IgD-negative memory B cell (primary cell): ENCODE measurements at regions not wholly inside any gene's neighbourhood (a gene's known extent, or its start where the extent isn't known, plus 50 kb on each side); places are given as distances from the start of the nearest gene placed in this dataset.

Source experiments
- H3K27ac Mint-ChIP-seq, 3 donors: one replicate each; pipeline ENCODE4 v1.8.0; 2020 to 2022; ENCODE audit warnings: mild to moderate bottlenecking in 3 of 3, mixed read lengths in 3 of 3, moderate library complexity in 1 of 3
- H3K27me3 Mint-ChIP-seq: one replicate; pipeline ENCODE4 v1.8.0; 2021; ENCODE audit warnings: mixed read lengths
- H3K36me3 Mint-ChIP-seq: one replicate; pipeline ENCODE4 v1.8.0; 2020; ENCODE audit warnings: mild to moderate bottlenecking, mixed read lengths
- H3K4me1 Mint-ChIP-seq, 3 donors: one replicate each; pipeline ENCODE4 v1.8.0; 2020 to 2022; ENCODE audit warnings: mixed read lengths in 3 of 3, mild to moderate bottlenecking in 1 of 3
- H3K4me3 Mint-ChIP-seq, 4 donors: one replicate each; pipeline ENCODE4 v1.8.0; 2020 to 2022; ENCODE audit warnings: mild to moderate bottlenecking in 4 of 4, mixed read lengths in 4 of 4, moderate library complexity in 3 of 4
- H3K9me3 Mint-ChIP-seq, 3 donors: one replicate each; pipeline ENCODE4 v1.8.0; 2020 to 2021; ENCODE audit warnings: mixed read lengths in 3 of 3, mild to moderate bottlenecking in 1 of 3

DNA sequence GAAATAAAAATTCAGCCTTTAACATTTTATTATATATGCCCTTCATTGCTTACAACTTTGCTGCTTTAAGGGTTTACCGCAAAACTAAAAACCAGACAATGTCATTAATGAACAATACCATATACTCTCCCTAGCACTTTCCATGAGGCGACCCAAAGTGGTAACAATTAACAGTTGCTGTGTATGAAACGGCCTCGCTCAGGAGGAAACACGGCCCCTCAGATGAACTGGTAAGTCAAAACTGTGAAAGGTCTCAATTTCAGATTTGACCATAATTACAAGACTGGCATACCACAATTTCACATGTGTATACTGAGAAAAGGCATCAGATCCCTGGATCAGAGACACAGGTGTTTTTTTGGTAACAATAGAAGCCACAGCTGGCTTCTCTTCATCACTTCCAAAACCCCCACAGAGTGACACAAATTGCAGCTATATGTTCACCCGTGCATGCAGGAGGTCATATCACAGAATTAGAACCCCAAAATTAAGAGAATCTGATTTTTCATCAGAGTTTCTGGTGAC lies 611.9 kb upstream of the ADAMTS5 start:
- peaks cover 0 to 3% (median 2%) of the 10 kb centered on the region in 3 donors for H3K9me3 Mint-ChIP-seq
- no peaks in the 10 kb centered on the region for H3K27me3 Mint-ChIP-seq
- no peak overlapping the region for H3K27ac Mint-ChIP-seq
- no peaks in the 10 kb centered on the region for H3K36me3 Mint-ChIP-seq
- H3K4me1 Mint-ChIP-seq: no peaks in the 10 kb centered on the region
- H3K4me3 Mint-ChIP-seq: no peak overlapping the region

DNA sequence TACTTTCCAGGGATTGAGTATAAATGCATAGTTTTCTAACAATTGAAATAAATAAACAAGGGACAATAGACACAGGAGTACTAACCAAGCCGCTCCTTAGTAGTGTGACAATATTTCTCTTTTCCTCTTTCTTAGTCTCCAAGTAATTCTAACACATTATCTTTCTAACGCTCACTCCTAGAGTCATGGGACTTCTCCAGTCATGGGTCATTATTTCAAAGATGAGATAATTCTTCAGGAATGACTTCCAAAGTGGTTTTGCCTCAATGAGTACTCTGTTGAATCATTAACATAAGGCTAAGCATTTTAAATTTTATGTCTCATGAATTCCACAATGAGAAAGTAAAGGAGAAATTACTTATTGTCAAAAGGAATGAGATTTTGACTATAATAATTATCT lies 605.8 kb upstream of the ADAMTS5 start:
- no peaks in the 10 kb centered on the region for H3K27me3 Mint-ChIP-seq
- peaks cover 0 to 3% (median 2%) of the 10 kb centered on the region in 3 donors for H3K9me3 Mint-ChIP-seq
- no peak overlapping the region for H3K4me3 Mint-ChIP-seq
- H3K36me3 Mint-ChIP-seq: no peaks in the 10 kb centered on the region
- no peaks in the 10 kb centered on the region for H3K4me1 Mint-ChIP-seq
- no peak overlapping the region for H3K27ac Mint-ChIP-seq

DNA sequence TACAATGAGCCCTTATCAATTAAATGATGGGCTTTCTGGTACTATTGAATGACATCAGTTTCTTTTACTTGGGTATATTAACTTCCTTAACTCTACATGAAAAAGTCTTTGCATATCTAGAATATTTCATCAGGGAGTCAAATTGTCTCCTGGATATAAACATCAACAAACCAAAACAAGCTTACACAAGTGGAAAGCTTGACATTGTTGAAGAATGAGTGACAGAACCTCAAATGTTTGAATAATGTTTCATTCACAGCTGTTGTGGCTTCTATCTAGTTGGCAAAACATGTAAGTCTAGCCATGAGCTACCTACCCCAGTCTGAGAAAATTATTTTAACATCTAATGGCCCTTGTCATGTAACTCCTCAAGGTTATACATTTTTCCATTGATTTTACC lies 604.8 kb upstream of the ADAMTS5 start:
- no peaks in the 10 kb centered on the region for H3K36me3 Mint-ChIP-seq
- no peaks in the 10 kb centered on the region for H3K4me1 Mint-ChIP-seq
- H3K9me3 Mint-ChIP-seq: peaks cover 0 to 3% (median 2%) of the 10 kb centered on the region in 3 donors
- H3K27ac Mint-ChIP-seq: no peak overlapping the region
- H3K27me3 Mint-ChIP-seq: no peaks in the 10 kb centered on the region
- H3K4me3 Mint-ChIP-seq: no peak overlapping the region

DNA sequence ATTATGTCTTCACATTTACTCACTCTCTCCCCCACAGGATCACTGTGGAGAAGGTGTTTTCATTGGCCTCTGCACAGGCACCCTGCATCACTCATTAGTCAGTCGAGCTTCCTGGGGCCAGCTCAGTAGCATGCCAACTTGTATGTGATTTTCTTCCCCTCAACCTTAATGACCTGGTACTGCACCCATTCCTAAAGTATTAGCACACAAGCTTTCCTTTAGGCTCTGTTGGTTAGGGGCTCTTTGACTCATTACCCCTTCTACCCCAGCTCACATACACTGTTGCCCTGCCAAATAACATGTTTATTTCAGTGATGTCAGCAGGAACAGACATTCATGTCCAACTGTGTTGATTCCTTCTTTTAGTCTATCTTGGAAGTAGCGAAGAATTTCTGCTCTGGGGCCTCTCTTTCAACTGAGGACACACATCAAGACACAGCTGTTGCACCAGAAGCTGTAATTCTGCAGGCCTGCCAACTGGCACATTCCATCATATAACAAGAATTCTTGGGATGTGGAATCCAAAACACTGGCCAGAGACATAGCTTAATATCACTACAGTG lies 603.5 kb upstream of the ADAMTS5 start:
- H3K4me3 Mint-ChIP-seq: no peak overlapping the region
- peaks cover 0 to 3% (median 2%) of the 10 kb centered on the region in 3 donors for H3K9me3 Mint-ChIP-seq
- no peak overlapping the region for H3K27ac Mint-ChIP-seq
- no peaks in the 10 kb centered on the region for H3K4me1 Mint-ChIP-seq
- no peaks in the 10 kb centered on the region for H3K27me3 Mint-ChIP-seq
- H3K36me3 Mint-ChIP-seq: no peaks in the 10 kb centered on the region

DNA sequence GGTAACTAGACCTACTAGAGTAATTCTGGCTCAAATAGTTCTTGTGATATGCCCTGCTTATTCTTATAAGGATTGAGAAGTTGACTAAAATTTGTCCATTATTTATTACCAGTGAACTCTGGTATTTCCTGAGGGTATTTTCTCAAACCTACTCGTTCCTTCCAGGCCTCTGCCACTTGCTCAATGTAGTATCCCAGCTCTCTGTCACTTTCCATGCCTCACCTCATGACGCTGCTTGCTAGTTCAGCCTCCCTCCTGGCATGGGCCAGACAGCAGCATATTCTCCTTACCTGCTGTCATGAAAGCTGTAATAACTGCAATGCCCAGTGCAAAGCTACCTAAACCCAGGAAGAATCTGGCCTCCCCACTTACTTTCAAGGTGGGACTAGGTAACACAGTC lies 602.9 kb upstream of the ADAMTS5 start:
- H3K36me3 Mint-ChIP-seq: no peaks in the 10 kb centered on the region
- no peak overlapping the region for H3K27ac Mint-ChIP-seq
- no peaks in the 10 kb centered on the region for H3K4me1 Mint-ChIP-seq
- no peaks in the 10 kb centered on the region for H3K27me3 Mint-ChIP-seq
- peaks cover 0 to 3% (median 2%) of the 10 kb centered on the region in 3 donors for H3K9me3 Mint-ChIP-seq
- H3K4me3 Mint-ChIP-seq: no peak overlapping the region

DNA sequence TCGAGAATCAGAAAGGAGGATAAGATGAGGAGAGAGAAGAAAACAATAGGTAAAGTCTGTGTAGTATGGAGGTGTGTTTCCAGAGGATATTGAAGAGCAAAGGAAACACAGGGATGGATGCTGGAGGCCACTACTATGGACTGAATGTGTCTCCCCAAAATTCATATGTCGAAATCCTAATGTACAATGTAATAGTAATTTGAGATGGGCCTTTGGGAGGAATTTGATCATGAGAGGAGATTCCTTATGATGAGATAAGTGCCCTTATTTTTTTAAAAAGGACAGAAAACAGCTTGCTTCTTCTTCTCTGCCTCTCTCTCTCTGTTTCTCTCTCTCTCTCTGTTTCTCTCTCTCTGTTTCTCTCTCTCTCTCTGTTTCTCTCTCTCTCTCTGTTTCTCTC lies 602.2 kb upstream of the ADAMTS5 start:
- no peak overlapping the region for H3K27ac Mint-ChIP-seq
- peaks cover 0 to under 1% (median 0%) of the 10 kb centered on the region in 3 donors for H3K9me3 Mint-ChIP-seq
- H3K36me3 Mint-ChIP-seq: no peaks in the 10 kb centered on the region
- no peaks in the 10 kb centered on the region for H3K4me1 Mint-ChIP-seq
- no peaks in the 10 kb centered on the region for H3K27me3 Mint-ChIP-seq
- H3K4me3 Mint-ChIP-seq: no peak overlapping the region

DNA sequence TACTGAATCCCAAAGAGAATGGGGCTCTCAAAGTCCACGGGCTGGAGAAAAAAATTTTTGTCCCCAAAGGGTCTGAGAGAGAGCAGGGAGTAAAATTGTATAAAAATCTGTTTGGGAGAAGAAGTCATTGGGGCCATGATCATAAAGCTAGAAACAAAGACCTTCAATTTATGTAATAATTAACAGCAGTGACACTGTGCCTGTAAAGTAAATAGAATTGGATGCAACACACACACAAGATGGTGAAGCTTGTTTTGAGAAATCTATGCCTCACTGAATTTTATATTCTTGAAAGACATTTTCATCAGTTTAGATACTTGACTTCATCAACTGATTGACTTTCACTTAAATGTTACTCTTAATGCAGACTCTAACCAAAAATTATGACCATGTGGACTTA lies 600.5 kb upstream of the ADAMTS5 start:
- Mint-ChIP-seq H3K9me3 (no peaks in the 10 kb centered on the region), H3K27ac (no peak overlapping the region), H3K4me3 (no peak overlapping the region), H3K4me1 (no peaks in the 10 kb centered on the region), H3K27me3 (no peaks in the 10 kb centered on the region), H3K36me3 (no peaks in the 10 kb centered on the region)

DNA sequence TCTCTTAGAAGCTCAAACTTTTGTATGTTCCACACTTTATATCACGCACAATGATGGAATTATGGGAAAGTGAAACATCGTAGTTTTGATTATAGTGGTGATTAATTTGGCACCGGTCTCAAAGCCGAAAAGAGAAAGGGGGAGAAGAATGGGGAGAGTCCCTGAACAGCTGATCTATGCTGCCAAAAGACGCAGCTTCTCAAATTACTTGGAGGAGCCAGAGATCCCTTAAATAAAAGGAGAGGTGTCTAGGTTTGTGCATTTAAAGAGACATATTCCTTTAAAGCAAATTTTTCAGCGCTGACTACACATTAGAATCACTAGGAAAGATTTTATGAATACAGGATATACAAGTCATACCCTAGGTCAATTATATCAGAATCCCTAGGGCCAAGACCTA lies 599.6 kb upstream of the ADAMTS5 start:
- Mint-ChIP-seq H3K27ac (no peak overlapping the region), H3K36me3 (no peaks in the 10 kb centered on the region), H3K27me3 (no peaks in the 10 kb centered on the region), H3K4me3 (no peak overlapping the region), H3K9me3 (no peaks in the 10 kb centered on the region), H3K4me1 (no peaks in the 10 kb centered on the region)

DNA sequence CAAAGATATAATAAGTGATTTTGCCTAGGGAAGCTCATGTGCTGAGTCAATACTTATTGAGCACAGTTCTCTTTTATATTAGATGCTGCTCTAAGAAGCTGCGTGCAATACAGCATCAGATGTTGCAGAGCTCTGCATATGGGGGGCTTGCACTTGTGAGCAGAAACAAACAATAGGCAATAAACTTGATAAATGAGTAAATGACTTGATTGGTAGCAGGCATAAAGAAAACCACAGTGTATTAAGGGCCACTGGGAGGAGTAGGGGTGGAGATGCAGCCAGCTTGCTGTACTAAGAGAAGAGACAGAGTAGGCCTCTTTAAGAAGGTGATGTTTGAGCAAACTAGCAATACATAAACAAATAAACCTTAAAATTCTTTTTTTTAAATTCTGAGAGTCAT lies 598.5 kb upstream of the ADAMTS5 start:
- Mint-ChIP-seq H3K27me3 (no peaks in the 10 kb centered on the region), H3K36me3 (no peaks in the 10 kb centered on the region), H3K4me1 (no peaks in the 10 kb centered on the region), H3K4me3 (no peak overlapping the region), H3K27ac (no peak overlapping the region), H3K9me3 (no peaks in the 10 kb centered on the region)

DNA sequence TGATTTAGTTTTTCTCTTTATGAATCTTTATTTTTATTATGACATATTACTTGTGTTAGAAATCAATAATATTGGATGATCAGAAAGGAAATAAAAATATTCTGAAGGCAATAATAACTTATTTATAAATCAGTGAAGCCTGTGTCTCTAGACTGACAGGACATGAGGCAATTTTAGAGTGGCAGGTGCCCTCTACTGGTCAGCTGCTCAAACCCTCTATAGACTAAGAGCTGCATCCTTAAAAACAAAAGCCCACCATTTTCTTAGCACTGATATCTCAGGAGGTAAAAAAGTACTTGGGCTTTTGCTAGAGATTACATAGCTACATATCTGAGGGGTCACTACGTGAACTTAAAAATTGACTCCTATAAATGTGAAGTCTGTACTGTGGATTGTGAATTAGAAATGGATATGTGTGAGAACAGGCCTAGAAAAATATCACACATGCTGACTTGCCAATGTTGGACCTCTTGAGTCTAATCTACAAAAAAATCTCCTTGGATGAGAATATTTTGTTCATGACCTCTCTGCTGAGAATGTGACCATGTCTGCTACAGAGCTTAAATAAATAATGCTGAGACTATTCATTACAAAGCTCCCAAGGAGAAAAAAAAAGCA lies 597.9 kb upstream of the ADAMTS5 start:
- H3K4me1 Mint-ChIP-seq: no peaks in the 10 kb centered on the region

DNA sequence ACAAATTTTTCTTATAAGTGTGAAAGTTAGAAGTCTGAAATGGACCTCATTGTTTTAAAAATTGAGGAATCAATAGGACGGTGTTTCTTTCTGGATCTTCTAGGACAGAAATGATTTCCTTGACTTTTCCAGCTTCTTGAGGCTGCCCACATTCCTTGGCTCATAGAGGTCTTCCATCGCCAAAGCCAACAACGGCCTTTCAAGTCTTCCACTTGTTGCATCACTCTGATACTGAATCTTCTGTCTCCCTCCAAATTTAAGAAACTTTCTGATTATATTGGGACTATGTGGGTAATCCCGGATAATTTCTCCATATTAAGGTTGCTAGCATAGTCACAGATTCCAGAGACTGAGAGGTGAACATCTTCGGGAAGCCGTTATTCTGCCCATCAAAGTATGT lies 595.4 kb upstream of the ADAMTS5 start:
- Mint-ChIP-seq H3K9me3 (peaks cover 0 to 7% (median 0%) of the 10 kb centered on the region in 3 donors), H3K27me3 (no peaks in the 10 kb centered on the region)

More for the DNA sequence above, 597.9 kb upstream of the ADAMTS5 start:
- H3K27me3 Mint-ChIP-seq: no peaks in the 10 kb centered on the region
- no peak overlapping the region for H3K4me3 Mint-ChIP-seq
- H3K9me3 Mint-ChIP-seq: no peaks in the 10 kb centered on the region
- no peaks in the 10 kb centered on the region for H3K36me3 Mint-ChIP-seq
- H3K27ac Mint-ChIP-seq: no peak overlapping the region

DNA sequence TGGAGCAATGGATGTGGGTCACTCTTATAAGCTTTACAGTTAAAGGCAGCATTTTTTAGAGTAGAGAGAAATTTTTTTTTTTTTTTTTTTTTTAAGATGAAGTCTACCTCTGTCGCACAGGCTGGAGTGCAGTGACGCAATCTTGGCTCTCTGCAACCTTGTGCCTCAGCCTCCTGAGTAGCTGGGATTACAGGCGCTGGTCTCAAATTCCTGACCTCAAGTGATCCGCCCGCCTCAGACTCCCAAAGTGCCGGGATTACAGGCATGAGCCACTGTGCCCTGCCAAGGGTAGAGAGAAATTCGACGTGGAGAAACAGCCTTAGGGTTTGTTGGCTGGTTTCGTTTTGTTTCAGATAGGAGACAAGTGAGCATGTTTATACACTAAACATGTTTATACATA lies 594.2 kb upstream of the ADAMTS5 start:
- H3K36me3 Mint-ChIP-seq: peaks cover 2% of the 10 kb centered on the region
- H3K27ac Mint-ChIP-seq: no peak overlapping the region
- H3K4me3 Mint-ChIP-seq: no peak overlapping the region
- H3K4me1 Mint-ChIP-seq: no peaks in the 10 kb centered on the region
- H3K27me3 Mint-ChIP-seq: no peaks in the 10 kb centered on the region
- H3K9me3 Mint-ChIP-seq: peaks cover 0 to 7% (median 1%) of the 10 kb centered on the region in 3 donors

More for the DNA sequence above, 595.4 kb upstream of the ADAMTS5 start:
- Mint-ChIP-seq H3K4me3 (no peak overlapping the region), H3K27ac (no peak overlapping the region), H3K36me3 (peaks cover 2% of the 10 kb centered on the region), H3K4me1 (no peaks in the 10 kb centered on the region)

DNA sequence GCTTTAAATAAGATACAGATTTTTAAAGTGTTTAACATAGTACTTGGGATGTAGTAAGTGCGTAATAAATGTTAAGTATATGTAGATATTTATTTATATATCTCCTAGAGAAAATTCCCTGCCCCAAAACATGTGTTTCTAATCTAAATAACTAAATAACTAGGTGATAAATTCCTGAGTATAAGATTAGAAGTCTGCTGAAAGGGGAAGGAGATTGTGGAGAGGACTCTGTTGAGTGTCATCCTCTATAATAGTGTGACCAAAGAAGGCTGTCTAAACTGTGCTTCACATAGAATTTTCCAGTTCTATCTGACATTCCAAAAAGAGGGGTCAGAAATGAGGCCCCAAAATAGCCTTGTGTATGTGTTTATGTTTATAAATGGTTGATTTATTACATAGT lies 590.5 kb upstream of the ADAMTS5 start:
- H3K27ac Mint-ChIP-seq: no peak overlapping the region
- H3K4me3 Mint-ChIP-seq: no peak overlapping the region
- H3K27me3 Mint-ChIP-seq: no peaks in the 10 kb centered on the region
- peaks cover 2% of the 10 kb centered on the region for H3K36me3 Mint-ChIP-seq
- H3K9me3 Mint-ChIP-seq: peaks cover 6 to 15% (median 8%) of the 10 kb centered on the region in 3 donors
- no peaks in the 10 kb centered on the region for H3K4me1 Mint-ChIP-seq

DNA sequence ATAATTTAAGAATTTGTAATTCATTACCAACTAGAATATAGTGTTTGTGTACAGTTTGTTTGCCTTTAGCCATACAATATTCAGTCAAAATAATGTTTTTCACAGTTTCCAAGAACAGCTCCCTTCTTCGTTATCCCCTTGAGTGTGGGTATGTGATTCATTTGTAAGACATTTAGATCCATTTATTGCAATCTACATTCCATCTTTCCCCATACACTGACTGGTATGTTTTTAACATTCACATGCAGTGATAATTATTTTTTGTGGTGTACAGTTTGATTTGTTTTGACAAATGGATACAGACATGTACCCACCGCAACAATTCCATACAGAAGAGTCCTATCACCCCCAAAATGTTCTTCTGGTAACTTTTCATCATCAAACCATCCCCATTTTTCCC lies 589.1 kb upstream of the ADAMTS5 start:
- no peak overlapping the region for H3K4me3 Mint-ChIP-seq
- no peaks in the 10 kb centered on the region for H3K4me1 Mint-ChIP-seq
- H3K27ac Mint-ChIP-seq: no peak overlapping the region
- H3K27me3 Mint-ChIP-seq: no peaks in the 10 kb centered on the region
- H3K9me3 Mint-ChIP-seq: peaks cover 8 to 15% (median 11%) of the 10 kb centered on the region in 3 donors
- peaks cover 2% of the 10 kb centered on the region for H3K36me3 Mint-ChIP-seq

DNA sequence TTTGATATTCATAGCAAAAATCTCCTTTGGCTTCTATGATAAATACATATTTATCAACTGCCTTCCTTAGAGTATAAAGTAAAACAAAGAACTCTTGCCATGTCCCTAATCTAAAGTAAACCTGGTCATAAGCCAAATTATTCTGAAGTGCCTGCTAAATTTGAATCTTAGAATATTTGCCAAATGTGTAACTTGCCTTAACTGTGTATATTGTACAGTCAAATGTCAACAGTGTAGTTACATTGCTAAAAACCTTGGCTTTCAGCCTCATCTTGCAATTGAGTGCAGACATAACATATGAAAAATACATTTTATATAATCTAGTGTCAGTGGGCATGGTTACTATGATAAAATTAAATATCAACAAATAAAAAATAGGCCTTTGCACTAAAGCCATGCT lies 583.4 kb upstream of the ADAMTS5 start:
- H3K27ac Mint-ChIP-seq: no peak overlapping the region
- H3K9me3 Mint-ChIP-seq: peaks cover 5 to 18% (median 11%) of the 10 kb centered on the region in 3 donors
- no peak overlapping the region for H3K4me3 Mint-ChIP-seq
- no peaks in the 10 kb centered on the region for H3K36me3 Mint-ChIP-seq
- no peaks in the 10 kb centered on the region for H3K4me1 Mint-ChIP-seq
- no peaks in the 10 kb centered on the region for H3K27me3 Mint-ChIP-seq

DNA sequence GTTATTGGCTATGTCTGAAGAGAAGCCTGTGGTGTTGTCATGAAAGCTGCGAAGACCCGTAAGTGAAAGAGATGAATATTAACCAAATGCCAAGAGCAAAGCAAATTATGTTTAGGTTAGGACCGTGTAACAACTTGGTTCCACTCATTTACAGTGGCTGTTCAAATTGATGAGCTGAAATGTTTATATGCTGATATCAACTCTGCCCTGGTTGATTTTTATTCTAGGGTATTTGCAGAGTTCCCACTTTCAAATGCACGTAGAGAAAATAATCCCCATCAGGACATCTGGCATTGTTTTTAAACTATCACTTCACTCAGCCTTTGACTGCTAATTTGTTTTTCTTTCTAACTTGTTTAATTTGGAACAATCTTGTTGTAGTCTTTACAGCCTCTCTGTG lies 581.6 kb upstream of the ADAMTS5 start:
- Mint-ChIP-seq H3K9me3 (peaks cover 5 to 16% (median 10%) of the 10 kb centered on the region in 3 donors), H3K27me3 (no peaks in the 10 kb centered on the region), H3K4me3 (no peak overlapping the region), H3K4me1 (no peaks in the 10 kb centered on the region), H3K36me3 (no peaks in the 10 kb centered on the region), H3K27ac (no peak overlapping the region)
